Hematopoietic multipotent progenitor cell treated with erythropoietin and hydrocortisone succinate and interleukin-3 and kit ligand, for 17 days (in vitro differentiated cells): ENCODE measurements at regions not wholly inside any gene's neighbourhood (a gene's known extent, or its start where the extent isn't known, plus 50 kb on each side); places are given as distances from the start of the nearest gene placed in this dataset.
"Not testable (repeated sequence)": the region's sequence is repeated elsewhere in the genome, so short reads cannot be mapped to it uniquely, and the experiment has no call there.

Experiments used
- DNase-seq: peaks from one replicate; pipeline ENCODE4 v3.0.0-alpha.2; 2015; ENCODE audit warnings: low spot score

DNA sequence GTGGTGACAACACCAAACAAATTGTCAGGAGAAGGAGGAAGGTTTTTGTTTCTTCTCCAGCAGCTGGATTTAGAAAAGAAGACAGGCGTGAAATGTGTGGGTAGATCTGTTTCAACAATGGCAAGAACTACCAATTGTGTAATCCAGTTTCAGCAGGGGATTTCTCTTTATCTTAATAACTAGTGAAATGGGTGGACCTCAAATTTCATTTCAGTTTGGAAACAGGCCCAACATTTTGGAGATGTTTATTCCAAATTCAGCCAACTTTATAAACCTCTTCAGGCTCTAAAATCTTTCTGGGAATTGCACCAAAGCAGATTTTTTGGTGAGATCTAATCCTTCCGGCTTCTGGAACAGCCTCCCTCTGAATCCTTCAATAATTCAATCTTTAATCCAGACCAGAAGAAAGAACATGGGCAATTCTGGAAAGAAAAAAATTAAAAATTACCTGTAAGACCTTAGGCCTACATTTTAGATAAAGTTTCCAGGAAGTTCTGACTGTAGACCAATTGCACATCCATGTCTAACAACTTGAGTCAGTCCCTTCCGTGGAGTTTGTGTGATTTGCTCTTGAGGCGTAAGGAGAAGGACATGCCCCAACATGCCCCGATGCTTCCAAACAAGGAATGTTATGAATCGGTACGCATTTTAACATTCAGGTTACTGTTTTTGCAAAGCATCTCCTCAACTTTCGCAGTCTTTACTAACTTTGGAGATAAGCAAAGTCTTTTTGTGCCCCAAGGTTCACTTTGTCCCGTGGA, 423.6 kb downstream of the IRX1 start:
- DNase-seq = no peak

DNA sequence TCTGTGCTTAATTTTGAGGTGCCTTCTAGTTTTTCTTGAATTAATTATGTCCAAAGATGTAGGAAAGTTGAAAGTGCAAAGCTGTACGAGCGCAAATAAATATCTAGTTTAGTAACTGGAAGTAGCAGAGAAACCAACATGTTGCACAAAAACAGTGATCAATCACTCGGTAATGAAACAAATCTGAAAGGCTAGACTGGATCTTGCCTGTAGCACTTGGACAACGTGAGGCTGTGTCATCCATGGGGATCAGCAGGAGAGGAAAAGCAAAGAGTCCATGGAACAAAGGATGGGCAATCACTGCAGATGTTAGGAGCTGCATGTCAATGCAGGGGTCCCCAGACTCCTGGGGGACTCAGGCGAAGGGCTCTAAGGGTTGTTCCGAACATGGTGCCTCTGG, 424.2 kb downstream of the IRX1 start:
- no peak for DNase-seq

DNA sequence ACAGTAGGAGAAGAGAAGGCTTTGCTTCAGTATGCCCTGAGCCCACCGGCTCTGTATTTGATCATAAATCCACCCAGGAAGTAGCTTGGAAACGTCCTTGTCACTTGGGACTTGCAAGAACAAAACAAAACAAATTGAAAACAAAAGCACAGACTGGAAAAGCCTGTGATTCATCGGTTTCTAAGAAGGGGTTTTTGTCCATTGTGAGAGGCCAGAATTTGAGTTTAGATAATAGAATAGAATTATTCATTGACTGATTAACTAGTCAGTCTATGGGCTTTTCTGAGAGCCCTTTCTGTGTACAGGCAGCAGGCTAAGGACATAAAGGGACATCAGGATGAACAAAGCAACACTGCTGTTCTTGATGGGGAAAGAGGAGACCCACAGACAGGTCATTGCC, 424.8 kb downstream of the IRX1 start:
- DNase-seq = no peak

DNA sequence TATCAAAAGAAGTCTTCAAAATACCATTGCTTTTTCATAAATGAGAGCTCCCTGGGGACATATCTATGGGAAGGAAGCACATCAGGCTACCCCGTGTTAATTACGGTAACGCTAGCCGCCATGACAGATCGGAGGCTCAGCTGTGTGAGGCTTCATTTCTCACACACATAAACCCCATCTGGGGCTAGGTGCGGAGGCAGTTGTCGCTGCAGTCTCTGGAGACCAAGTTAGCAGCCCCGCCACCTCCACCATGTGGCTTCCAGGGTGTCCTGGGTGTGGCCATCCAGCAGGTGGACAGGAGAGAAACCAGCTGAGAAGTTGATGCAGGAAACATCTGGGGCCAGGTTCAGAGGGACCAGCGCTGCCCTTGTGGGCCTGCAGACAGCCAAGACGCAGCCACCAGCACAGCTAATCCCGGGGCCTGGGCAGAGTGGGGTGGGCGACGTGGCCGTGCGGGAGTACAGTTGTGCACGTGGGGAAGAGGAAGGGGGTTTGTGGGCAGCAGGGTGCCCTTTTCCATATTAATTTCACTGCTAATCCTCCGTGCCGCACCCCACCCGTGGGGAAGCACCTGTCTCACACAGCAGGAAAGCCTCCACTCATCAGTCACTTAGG, 426.5 kb downstream of the IRX1 start:
- DNase-seq = no peak

DNA sequence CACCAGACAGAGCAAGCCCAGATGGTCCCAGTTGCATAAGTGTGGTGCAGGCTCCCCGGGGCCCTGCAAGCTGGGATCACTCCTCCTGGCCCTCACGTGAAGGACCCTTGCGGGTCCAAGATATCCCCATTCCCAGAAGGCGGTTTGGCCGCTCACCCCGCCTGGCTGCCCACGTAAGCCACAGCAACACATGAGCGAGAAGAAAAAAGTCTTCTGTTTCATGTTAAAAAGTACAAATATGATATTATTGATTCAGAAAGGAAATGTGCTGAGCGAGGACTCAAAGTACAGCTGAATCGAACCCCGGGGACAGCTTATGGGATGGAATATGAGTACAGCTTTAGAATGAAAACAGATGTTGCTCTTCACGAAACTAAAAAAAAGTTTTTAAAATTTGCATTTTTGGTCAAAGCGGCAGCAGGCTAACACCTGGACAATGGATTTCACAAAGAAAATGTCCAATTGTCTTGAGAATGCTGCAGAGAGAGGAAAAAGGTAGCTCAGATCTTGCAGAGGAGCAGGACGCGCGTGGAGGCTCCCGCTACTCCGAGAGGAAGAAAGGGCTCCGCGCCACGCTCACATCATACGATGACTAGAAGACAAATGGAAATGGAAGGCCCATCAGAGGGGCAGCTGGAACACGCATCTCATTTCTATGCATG, 427.6 kb downstream of the IRX1 start:
- DNase-seq = no peak

DNA sequence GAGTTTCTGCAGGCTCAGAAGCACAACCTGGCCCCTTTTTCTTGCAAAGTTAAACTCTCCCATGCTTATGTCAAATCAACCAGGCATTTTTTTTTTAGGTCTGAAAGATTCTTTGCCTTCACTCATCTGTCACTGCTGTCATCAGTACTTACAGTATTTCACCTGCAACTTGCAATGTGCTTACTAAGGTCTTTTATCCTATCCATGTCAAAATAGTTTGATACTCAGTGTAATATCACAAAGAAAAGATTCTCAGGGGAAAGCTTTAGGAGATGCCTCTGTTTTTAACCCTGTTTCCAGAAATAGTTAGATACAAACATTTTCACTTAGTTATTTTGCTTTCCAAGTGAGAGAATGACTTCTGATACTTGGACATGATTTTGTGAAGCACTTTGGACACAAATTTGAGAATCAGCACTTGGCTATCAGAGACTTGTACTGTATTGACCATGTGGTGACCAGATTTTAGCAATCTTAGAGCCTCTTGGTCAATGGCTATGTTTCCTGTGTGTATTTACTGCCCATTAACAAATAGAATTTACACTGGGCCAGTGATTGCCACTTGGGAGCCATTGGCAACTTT, 428.2 kb downstream of the IRX1 start:
- no peak for DNase-seq

DNA sequence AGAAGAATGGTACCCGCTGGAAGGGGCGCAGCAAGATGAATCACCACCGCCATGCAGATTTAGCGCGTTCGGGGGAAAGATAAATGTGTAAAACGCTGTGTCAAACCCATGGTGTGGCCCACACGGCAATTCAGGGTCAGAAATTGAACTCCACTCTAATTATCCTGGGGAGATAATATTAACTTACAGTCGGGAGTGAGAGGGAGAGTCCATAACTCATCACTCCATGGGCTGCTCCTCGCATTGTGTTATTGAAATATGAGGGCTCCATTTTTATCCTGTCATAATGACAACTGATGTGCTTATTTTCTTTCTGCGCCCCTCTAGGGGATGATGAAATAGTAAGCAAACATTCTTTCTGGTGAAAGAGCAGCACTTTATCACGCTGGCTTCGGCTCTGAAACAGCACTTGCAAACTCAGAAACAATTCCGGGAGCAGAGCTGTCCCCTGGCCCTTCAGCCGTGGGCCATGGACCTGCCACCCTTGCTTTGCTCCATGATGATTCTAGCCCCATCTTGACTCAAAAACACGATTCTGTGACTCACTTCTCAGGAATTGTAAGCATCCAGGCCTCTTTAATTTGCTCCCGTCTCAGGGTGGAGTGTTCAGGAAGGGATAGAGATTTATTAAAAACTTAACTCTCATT, 431.6 kb downstream of the IRX1 start:
- DNase-seq = no peak

DNA sequence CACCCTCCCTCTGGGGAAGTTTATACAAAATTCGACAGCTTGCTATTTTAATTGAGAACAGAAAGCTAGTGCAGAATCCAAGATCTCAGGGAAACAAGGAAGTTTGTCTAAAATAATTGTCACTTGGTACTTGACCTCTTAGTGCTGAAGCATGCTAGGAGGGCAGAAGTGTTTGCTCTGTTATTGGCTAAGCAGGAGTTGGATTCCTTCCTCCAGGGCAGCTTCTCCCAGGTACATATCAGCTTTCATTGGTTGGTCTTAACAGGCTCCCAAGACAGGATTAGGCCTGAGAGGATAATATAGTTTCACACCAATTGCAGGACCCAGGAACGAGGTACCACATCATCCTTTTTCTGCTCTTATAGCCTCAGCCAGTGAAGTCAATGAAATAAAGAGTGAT, 432.8 kb downstream of the IRX1 start:
- no peak for DNase-seq

DNA sequence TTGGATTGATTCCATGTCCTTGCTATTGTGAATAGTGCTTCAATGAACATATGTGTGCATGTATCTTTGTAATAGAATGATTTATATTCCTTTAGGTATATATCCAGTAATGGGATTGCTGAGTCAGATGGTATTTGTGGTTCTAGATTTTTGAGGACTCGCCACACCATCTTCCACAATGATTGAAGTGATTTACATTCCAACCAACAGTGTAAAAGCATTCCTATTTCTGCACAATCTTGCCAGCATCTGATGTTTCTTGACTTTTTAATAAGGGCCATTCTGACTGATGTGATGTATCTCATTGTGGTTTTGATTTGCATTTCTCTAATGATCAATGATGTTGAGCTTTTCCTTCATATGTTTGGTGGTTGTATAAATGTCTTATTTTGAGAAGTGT, 437.9 kb downstream of the IRX1 start:
- DNase-seq = not testable (repeated sequence)

DNA sequence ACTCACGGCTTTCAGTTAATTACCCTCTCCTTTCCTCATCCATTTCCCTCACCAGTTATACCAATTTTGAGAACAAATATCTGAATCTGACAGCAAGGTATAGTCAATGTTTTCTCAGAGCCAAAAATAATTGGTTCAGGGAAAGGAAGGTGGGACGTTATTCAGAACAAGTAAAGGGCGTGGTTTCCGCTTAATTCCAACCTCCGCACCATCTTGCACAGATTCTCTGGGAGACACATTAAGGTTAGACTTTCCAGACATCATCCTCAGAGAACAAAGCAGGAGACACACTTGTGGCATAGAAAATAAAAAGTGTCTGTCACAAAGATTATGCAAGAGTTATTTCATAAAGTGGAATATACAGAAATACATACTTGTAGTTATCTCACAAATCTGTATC, 441.2 kb downstream of the IRX1 start:
- no peak for DNase-seq

DNA sequence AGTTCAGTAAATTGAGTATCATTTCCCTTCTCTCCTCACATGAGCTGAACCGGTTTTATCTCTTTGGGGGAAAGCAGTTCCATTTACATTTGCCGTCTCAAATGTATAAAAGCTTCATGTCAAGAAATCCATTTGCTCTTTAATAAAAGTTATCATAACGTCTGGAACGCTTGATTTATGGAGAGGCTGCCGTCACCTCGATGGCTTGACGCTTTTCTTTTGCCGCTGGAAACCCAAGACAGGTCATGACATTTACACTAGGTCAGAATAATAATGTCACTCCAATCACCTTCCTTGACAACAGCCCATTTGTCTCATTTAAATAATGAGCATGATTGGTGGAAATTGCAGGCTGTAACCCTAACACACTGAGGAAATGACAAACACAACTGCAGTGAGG, 443.4 kb downstream of the IRX1 start:
- no peak for DNase-seq

DNA sequence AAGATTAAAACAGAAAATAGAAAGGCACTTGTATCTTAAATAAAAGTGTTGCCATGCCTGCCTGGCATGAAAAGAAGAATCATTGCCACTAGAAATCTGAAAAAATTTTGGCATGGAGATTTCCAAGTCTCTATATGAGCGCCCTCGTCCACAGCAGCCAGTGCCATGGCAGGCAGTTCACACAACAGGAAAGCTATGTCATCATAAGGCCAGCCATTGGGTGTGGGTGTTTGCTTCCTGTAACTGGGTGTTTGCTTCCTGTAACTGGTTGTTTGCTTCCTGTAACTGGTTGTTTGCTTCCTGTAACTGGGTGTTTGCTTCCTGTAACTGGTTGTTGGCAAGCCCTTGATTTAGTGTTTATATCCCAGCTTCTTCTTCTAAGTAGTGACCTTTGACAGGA, 446.7 kb downstream of the IRX1 start:
- no peak for DNase-seq

DNA sequence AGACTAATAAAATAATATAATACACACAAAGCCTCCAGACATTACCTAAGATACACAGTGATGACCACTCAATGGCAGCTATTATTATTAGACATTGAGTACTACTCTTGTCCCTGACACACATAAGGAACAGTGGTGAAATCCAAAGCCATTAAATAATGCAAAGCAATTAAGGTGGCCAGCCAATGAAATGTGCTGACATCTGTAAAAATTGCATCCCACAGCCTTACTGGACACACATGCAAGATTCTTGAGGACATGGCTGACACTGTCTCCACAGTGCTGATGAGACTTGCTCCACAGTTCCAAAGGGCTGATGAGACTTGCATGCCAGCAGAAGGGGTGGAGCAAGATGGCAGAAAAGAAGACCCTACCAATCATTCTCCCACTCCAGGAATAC, 447.5 kb downstream of the IRX1 start:
- no peak for DNase-seq

DNA sequence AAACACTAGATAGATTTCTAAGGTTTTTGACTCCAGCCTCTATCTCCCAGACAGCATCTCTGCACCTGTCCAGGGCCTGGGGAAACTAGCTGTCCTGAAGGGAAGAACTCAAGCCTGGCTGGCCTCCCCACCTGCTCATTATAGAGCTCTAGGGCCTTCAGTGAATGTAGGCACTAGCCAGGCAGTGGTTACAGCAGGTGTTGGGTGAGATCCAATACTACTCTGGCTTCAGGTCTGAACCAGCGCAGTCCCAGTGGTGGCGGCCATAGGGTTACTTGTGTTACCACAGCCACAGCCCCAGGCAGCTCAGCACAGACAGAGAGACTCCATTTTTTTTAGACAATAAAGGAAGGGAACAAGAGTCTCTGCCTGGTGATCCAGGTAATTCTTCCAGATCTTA, 449.2 kb downstream of the IRX1 start:
- DNase-seq = no peak

DNA sequence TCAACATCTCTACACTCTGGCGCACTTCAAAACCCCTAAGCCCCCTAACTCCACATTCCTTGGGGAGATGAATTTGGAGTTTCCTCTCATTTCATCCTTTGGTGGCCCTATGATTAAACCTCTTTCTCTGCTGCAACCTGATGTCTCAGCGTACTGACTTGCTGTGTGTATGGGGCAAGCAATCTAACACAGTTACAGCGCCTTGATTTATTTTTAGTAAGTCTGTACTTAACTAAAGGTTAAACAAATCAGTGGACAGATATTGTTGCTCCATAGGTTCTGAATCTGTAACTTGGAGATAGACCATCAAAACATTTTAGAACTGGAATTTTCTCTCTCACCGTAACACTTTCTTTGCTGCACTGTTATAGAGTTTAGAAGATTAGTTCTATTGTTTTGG, 452.8 kb downstream of the IRX1 start:
- no peak for DNase-seq

DNA sequence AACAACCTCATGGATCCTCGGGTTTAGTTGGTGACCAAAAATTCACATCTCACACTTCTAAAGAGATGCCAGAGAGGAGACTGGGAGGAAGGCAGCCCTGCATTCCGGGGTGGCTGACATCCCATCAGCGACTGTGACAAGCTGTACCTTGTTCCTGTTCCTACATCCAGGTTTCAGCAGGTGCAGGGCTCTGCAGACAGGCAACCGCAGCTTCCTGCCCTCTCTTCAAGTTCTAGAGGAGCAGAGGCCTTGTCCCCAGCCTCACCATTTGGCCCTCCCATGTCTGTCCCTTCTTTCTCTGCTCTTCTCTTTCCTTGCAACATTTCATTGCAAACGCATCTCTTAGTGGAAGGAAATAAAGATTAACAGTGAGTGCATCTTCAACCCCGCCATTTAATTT, 454.6 kb downstream of the IRX1 start:
- no peak for DNase-seq

DNA sequence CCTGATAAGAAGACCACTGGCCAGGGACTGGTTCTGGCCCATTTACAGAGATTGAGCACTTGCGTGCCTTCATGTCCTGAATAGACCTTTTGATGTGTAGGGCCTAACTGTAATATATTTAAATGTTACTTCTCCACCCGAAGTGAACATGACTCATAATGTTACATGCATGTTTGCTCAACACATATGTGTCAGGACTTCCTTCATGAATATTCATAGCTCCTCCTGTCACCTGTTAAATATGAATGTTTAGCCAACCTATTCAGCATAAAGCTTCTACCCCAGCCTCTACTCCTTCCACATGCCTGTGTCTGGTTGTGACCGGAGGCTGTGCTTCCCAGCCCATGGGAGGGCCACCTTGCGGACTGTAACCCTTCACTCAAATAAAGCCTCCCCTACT, 457.5 kb downstream of the IRX1 start:
- no peak for DNase-seq

DNA sequence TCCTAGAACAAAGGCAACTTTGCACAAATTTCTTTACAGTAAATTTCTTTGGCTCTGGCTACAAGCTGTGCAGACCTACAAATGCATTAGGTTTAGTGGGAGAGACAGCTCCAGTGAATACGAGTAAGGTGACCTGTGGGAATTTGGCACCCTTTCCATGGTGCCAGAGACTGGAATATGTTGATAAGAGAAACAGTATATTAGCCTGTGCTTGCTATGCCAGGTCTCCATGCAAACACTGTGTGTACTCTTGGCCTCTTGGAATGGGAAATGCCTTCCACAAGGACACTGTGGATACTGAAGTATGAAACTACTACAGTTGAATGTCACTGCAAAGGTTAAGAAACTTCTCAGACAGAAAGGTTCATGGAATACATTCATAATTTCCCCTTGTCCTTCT, 458.5 kb downstream of the IRX1 start:
- DNase-seq = no peak

DNA sequence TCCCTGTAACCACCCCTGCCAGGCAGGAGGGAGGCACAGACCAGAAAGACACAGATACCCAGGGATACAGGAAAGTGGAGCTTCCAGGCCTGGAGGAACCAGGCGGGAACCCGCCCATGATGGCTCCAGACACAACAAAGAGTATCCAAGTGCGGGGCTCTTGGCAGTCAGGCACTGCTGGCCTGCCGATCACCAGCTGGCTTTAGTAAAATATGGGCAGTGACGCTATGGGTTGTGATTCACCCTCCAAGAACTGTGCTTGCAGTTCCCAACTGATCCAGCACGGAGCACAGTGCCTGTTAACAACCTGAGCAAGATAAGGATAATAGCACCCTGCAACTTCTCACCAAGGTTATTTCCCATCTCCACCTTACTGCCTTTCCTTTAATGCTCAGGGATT, 463.3 kb downstream of the IRX1 start:
- DNase-seq = no peak

DNA sequence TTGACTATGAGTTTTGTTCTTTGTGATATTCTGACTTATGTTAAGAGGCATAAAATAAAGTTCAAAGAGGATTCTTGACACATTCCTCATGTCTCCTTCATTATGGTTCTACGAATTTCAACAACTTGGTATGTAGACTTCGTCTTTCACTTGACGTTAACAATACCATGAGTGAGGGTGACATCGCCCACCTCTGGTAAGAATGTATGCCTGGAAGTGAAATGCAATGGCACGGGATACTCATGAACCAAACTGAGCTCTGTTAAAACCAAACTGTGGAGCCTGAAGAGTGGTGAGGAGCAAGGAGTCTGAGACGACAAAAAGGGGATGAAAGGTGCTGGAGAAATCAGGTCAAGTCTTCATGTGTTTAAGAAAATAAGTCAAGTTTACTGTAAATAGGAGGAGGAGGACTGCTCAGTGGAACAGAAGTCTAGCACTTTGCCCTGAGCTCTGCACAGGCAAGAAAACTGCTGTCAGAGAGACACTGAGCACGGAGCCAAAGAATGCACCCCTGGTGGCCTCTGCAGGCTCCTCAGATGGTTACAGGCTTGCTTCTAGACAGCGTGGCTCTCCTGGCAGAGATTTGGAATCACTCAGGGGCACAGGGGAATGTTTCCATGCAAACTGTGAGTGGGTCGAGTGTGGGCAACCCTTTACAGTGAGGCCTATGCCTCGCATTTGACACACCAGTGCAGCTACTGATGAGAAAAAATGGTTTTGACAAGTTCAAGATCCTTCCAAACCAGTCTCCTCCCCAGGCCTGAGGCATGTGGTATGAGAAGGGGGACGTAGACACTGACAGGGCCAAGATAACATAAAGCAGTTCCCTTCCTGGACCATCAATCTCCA, 470.1 kb downstream of the IRX1 start:
- DNase-seq = no peak

DNA sequence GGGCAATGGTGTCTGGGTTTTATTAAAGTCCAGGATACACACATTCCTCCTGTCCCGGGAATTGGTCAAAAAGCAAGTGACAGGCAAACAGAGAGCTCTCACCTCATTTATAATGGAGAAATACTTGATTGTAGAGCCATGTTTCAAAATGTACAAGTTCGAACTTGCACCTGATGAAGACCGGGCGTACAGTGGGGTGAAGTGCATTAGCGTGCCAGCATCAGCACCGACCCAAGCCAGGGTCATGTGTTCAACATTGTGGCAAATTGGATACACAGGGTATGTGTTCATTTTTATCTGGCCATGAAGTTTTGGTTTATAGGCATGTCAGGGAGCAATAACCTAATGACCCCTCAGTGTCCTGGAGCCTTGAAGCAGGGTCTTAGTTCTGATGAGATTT, 472.5 kb downstream of the IRX1 start:
- no peak for DNase-seq

DNA sequence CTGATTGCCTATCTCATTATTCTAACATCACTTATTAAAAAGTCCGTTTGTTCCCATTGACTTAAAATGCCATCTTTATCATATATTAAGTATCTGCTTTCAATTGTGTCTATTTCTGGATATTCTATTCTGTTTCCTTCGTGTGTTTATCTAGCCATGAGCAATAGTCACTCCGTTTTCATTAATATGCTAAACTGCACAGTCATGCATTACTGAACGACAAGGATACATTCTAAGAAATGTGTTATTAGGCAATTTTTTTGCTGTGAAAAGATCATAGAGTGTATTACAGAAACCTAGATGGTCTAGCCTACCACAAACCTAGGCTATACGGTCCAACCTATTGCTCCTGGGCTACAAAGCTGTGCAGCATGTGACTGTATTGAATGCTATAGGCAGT, 482.9 kb downstream of the IRX1 start:
- DNase-seq = no peak
